ENCODE measurements at regions not wholly inside any gene's neighbourhood (a gene's known extent, or its start where the extent isn't known, plus 50 kb on each side); places are given as distances from the start of the nearest gene placed in this dataset.

DNA sequence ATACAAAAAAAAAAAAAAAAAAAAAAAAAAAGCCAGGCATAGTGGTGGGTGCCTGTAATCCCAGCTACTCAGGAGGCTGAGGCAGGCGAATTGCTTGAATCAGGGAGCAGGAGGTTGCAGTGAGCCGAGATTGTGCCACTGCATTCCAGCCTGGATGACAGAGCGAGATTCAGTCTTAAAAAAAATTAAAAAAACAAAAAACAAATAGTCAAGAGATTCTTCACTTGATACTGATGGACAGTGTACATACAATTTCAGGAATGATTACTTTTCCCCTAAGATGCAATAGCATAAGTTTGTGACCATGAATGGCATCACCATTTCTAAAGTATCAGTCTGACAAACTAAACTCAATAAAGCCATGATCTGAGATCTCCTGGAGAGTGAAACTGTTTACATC, 60.8 kb upstream of the IVNS1ABP start:
- TF ChIP-seq CTCF (IDR thresholded peaks at IDR 0.05; ENCODE audit: low read depth, low read length) = no peak
- Histone ChIP-seq H3K9me3 (ENCODE audit: low read depth) (no peaks in the 10 kb centered on the region), H3K27ac (no peak overlapping the region), H3K36me3 (no peaks in the 10 kb centered on the region), H3K4me1 (ENCODE audit: low read depth) (no peaks in the 10 kb centered on the region), H3K27me3 (no peaks in the 10 kb centered on the region), H3K4me3 (no peak overlapping the region)
- DNase-seq (ENCODE audit: low read depth in 1 of 2, low spot score in 1 of 2) = no peak

DNA sequence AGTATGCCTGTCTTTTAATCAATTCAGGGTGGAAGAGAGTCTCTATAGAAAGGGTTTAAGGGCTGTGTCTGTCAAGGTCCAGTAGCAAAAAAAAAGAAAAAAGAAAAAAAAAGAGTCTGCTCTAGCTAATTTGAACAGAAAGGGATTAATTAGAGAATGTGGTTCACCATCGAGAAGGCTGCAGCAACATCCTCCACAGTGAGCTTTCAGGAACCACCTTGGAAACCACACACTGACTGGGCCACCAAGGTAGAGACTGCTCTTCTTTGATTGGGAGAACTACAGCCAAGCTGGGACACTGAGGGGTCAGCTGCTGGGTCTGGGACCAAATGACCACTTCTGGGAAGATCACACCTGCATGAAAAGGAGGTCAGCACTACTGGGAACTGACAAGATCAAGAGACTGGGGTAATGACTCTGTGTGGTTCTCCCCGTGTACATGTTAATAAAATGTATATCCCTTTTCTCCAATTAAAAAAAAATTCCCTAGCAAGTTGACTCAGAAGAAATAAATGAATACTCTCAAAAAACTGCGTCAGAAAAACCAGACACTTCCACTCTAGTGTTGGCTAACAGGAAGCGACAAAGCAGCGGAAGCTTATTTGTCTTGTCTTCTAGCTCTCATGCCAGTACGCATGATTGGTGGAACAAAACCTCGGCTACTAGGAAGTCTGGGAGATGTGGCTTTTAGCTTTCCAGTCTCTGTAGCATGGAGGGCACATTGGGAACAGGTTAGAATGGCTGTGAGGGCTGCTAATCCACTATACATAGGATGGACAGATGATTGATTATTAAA, 60.0 kb upstream of the IVNS1ABP start:
- Histone ChIP-seq H3K36me3 (no peaks in the 10 kb centered on the region), H3K9me3 (ENCODE audit: low read depth) (no peaks in the 10 kb centered on the region), H3K27me3 (no peaks in the 10 kb centered on the region), H3K4me3 (no peak overlapping the region), H3K4me1 (ENCODE audit: low read depth) (no peaks in the 10 kb centered on the region), H3K27ac (no peak overlapping the region)
- TF ChIP-seq CTCF (IDR thresholded peaks at IDR 0.05; ENCODE audit: low read depth, low read length) = no peak
- DNase-seq (ENCODE audit: low read depth in 1 of 2, low spot score in 1 of 2) = peak in 1 of 2 donors; percentile 27

DNA sequence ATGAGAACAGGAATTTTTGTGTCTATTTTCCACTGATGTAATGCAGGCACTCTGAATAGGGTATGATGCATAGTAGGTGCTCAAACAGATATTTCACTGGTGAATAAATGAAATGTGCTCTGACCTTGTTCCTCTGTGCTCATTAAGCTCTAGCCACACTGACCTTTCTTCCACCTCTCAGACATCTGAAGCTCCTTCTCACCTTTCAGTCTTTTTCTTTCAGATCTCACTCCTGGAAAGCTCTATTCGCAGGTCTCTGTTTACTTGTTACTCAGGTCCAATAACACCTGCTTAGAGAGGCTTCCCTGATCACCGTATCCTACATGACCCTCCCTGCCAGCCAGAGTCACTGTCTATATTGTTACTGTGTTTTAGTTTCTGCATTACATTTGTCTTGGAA, 59.2 kb upstream of the IVNS1ABP start:
- Histone ChIP-seq H3K9me3 (ENCODE audit: low read depth) (no peaks in the 10 kb centered on the region), H3K36me3 (no peaks in the 10 kb centered on the region), H3K4me1 (ENCODE audit: low read depth) (no peaks in the 10 kb centered on the region), H3K4me3 (no peak overlapping the region), H3K27me3 (no peaks in the 10 kb centered on the region), H3K27ac (no peak overlapping the region)
- no peak for DNase-seq (ENCODE audit: low read depth in 1 of 2, low spot score in 1 of 2)
- TF ChIP-seq CTCF (IDR thresholded peaks at IDR 0.05; ENCODE audit: low read depth, low read length) = no peak

GRCh38 chr1:185375583-185375982, 58.5 kb upstream of the IVNS1ABP start:
- H3K27ac ChIP-seq = no peak overlapping the region
- no peak for TF ChIP-seq CTCF (IDR thresholded peaks at IDR 0.05; ENCODE audit: low read depth, low read length)
- DNase-seq (ENCODE audit: low read depth in 1 of 2, low spot score in 1 of 2) = peak in 1 of 2 donors; percentile 59
- no peaks in the 10 kb centered on the region for H3K4me1 ChIP-seq (ENCODE audit: low read depth)
- no peak overlapping the region for H3K4me3 ChIP-seq
- H3K9me3 ChIP-seq (ENCODE audit: low read depth) = no peaks in the 10 kb centered on the region
- H3K36me3 ChIP-seq = no peaks in the 10 kb centered on the region
- H3K27me3 ChIP-seq = no peaks in the 10 kb centered on the region

DNA sequence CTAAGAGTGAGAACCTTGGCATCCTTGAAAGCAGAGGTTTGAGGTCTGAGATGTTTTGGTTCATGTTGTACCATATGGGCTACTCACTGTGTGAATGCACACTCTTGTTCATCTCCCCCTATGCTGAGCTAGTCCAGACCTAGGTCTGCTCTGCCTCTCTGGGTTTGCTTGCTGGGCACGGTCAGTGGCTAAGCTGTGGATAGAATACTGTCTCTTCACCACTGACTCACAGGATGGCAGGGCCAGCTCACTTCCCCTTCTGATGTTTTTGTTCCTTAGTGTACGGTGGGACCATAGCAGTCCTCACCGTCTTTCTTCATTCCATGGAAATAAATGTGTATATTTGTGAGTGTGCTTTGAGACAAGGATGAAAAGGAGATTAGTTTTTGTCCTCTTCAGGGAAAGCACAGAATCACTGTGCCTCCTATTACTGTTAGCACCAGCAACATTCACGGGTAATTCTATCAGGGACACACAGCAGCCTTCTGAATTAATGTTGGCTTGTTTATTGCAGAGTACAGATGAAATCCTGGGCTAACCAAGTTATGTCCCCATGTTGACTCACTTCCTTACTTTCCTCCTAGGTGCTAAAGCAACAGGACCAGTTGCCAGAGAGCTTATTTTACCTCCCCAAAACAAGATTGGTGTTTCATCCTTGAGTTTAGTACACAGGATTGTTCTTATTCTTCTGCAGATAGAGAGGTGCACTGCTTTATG, 56.9 kb upstream of the IVNS1ABP start:
- Histone ChIP-seq H3K27me3 (no peaks in the 10 kb centered on the region), H3K4me1 (ENCODE audit: low read depth) (no peaks in the 10 kb centered on the region), H3K4me3 (no peak overlapping the region), H3K27ac (no peak overlapping the region), H3K36me3 (no peaks in the 10 kb centered on the region), H3K9me3 (ENCODE audit: low read depth) (no peaks in the 10 kb centered on the region)
- DNase-seq (ENCODE audit: low read depth in 1 of 2, low spot score in 1 of 2) = peak in 1 of 2 donors; percentile 9
- TF ChIP-seq CTCF (IDR thresholded peaks at IDR 0.05; ENCODE audit: low read depth, low read length) = no peak
